A172 (cell line): ENCODE measurements at regions not wholly inside any gene's neighbourhood (a gene's known extent, or its start where the extent isn't known, plus 50 kb on each side); places are given as distances from the start of the nearest gene placed in this dataset.

ENCODE experiments used
- DNase-seq: peaks from one replicate; pipeline ENCODE4 v3.0.0-alpha.2; 2015; ENCODE audit warnings: low spot score

DNA sequence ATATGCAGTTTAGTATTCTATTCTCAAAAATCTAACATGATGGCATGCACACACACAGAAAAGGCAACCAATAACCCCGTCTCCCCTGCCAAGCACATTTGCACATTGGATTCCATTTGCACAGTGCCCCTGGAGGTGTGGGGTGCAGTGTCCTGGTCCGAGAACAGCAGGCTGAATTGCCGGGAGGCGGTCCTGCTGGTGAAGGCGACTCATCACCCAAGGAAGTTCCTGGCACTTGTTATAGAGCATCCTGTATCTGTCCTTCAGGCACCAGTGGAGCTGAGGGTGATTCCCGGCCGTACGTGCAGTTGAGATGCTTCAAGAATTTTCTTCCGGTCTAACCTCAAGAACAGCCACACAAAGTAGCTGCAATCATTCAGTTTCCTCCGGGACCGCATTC is 73.0 kb upstream of the RAB12 start:
- peak; percentile 45 for DNase-seq

DNA sequence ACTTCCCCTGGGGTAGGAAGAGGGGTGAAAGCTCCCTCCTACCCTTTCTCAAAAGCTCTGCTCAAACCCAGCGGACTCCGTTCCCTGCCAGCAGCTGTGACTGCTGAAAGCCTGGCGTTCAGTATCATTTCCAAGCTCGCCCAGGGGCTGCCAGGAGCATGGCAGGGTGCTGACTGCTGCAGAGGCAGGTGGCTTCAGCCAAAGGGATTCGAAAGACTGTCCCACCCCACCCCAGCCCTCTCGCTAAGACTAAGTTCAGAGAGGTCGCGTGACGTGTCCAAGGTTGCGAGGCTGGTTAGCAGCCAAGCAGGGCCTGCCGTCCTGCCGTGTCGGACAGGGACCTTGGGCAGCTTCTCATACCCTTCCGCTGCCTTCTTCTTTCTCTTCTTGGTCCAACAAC is 72.3 kb upstream of the RAB12 start:
- DNase-seq, result no peak

- DNase-seq, result no peak
These were observed 71.8 kb upstream of the RAB12 start for GRCh38 chr18:8537400-8537799.

GRCh38 chr18:8538935-8539334 is 70.3 kb upstream of the RAB12 start:
- no peak for DNase-seq

- DNase-seq, result no peak
These were observed 62.6 kb upstream of the RAB12 start for GRCh38 chr18:8546677-8547076.

GRCh38 chr18:8548186-8548585 is 61.1 kb upstream of the RAB12 start:
- DNase-seq, result peak; percentile 73

DNA sequence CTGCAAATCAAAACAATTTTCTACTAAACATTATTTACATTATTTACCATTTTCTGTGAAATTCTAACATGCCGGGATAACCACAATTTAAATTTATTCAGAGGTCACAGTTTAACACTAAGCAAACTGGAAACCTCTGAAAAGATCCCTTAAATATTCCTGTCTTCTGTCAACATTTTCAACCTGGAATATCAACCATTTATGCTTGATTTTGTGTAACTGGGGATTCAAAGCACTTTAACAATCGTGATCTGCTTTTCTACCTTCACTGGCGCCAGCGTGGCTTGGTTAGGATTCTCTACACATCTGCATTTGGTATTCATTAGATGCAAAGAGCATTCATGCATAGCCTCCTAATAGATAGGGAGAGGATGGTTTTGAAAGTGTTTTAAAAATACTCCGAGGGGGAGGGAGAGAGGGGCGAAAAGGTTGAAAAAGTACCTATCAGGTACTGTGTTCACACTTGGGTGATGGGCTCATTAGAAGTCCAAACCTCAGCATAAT is 59.9 kb upstream of the RAB12 start:
- DNase-seq, result no peak

DNA sequence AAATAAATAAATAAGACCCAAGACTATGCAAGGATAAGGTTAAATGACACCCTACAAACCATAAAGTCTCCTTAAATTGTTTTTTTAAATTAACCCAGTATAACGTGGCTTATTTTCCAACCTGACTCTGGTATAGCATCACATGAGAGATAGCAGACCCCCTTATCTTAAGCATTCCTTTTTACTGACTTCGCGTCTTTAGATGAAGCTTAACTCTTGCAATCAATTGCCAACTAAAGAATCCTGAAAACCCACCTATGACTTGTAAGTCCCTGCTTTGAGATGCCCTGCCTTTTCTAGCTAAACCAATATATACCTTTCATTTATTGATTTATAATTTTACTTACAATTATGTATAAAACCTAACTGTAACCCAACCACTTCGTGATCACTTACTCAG is 57.1 kb upstream of the RAB12 start:
- no peak for DNase-seq

- no peak for DNase-seq
These were observed 54.9 kb upstream of the RAB12 start for GRCh38 chr18:8554354-8554753.

DNA sequence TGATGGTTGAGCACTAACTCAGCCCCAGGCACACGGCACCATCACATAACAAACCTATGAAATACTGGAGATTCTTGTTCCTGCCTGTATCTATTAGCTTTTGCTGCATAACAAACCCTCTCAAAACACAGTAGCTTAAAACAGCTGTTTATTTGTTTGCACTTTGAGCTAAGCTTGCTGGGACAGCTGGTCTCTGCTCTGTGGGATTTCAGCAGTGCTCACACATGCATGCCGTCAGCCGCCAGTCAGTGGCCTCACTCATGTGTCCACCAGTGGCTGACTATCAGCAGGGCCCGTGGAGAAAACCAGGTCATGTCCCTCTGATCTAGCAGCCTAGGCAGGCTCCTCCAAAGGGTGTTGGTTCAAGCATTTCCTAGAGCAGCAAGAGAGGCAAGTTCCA is 52.8 kb upstream of the RAB12 start:
- DNase-seq, result no peak
